MM.1S (cell line): ENCODE measurements at regions not wholly inside any gene's neighbourhood (a gene's known extent, or its start where the extent isn't known, plus 50 kb on each side); places are given as distances from the start of the nearest gene placed in this dataset.

Experiments used
- DNase-seq: peaks from one replicate; pipeline ENCODE4 v3.0.0-alpha.2; 2015
- H2AFZ ChIP-seq: fragments of 300-600 bp; sonication (generic); 2 replicates; pipeline ENCODE4 v1.6.0; 2016; ENCODE audit warnings: antibody characterized with exemption, low read length
- H3F3A ChIP-seq: fragments of 300-600 bp; sonication (generic); 2 replicates; pipeline ENCODE4 v1.6.1; 2016; ENCODE audit warnings: mild to moderate bottlenecking, antibody characterized with exemption, low read length, moderate library complexity, mixed read lengths; ENCODE audit not compliant: insufficient read depth
- H3K27ac ChIP-seq: fragments of 300-600 bp; sonication (generic); 2 replicates; pipeline ENCODE4 v1.5.1; 2016; ENCODE audit warnings: mild to moderate bottlenecking, low read length
- H3K27me3 ChIP-seq: fragments of 300-600 bp; sonication (generic); replicated peaks from 2 replicates; pipeline ENCODE4 v1.6.0; 2016; ENCODE audit warnings: low read length; ENCODE audit not compliant: insufficient read depth
- H3K36me3 ChIP-seq: fragments of 300-600 bp; sonication (generic); replicated peaks from 2 replicates; pipeline ENCODE4 v1.6.1; 2016; ENCODE audit warnings: mild to moderate bottlenecking, low read length, mixed read lengths; ENCODE audit not compliant: insufficient read depth
- H3K4me1 ChIP-seq: fragments of 300-600 bp; sonication (generic); 2 replicates; pipeline ENCODE4 v1.6.1; 2016; ENCODE audit warnings: low read length, mixed read lengths
- H3K4me2 ChIP-seq: fragments of 300-600 bp; sonication (generic); 2 replicates; pipeline ENCODE4 v1.6.0; 2016; ENCODE audit warnings: low read depth, low read length
- H3K4me3 ChIP-seq: fragments of 300-600 bp; sonication (generic); 2 replicates; pipeline ENCODE4 v1.5.1; 2016; ENCODE audit warnings: low read length, mixed read lengths
- H3K79me2 ChIP-seq: fragments of 300-600 bp; sonication (generic); 2 replicates; pipeline ENCODE4 v1.6.1; 2016; ENCODE audit warnings: mixed run types, low read length, mixed read lengths
- H3K9ac ChIP-seq: fragments of 300-600 bp; sonication (generic); 2 replicates; pipeline ENCODE4 v1.6.1; 2016; ENCODE audit warnings: low read length, mixed read lengths
- H3K9me2 ChIP-seq: fragments of 300-600 bp; sonication (generic); replicated peaks from 2 replicates; pipeline ENCODE4 v1.6.1; 2016; ENCODE audit warnings: mild to moderate bottlenecking, low read length, mixed read lengths; ENCODE audit not compliant: insufficient read depth
- H3K9me3 ChIP-seq: fragments of 300-600 bp; sonication (generic); replicated peaks from 2 replicates; pipeline ENCODE4 v1.6.1; 2016; ENCODE audit warnings: mild to moderate bottlenecking, low read length, mixed read lengths; ENCODE audit not compliant: insufficient read depth
- H4K20me1 ChIP-seq: fragments of 300-600 bp; sonication (generic); 2 replicates; pipeline ENCODE4 v1.6.1; 2016; ENCODE audit warnings: mild to moderate bottlenecking, low read length, moderate library complexity, mixed read lengths; ENCODE audit not compliant: insufficient read depth
- CTCF ChIP-seq: fragments of 300-600 bp; sonication (generic); IDR thresholded peaks from 2 replicates; pipeline ENCODE4 v1.5.1; 2016; ENCODE audit warnings: antibody characterized with exemption, low read length, mixed read lengths
- EZH2 ChIP-seq: fragments of 300-600 bp; sonication (generic); optimal IDR thresholded peaks from 2 replicates; pipeline ENCODE3; 2017; ENCODE audit warnings: low read depth, mild to moderate bottlenecking, antibody characterized with exemption, low read length, mixed read lengths
- EZH2phosphoT487 ChIP-seq: fragments of 300-600 bp; sonication (generic); IDR thresholded peaks from 2 replicates; pipeline ENCODE4 v1.6.1; 2018; ENCODE audit warnings: antibody characterized with exemption, low read length

DNA sequence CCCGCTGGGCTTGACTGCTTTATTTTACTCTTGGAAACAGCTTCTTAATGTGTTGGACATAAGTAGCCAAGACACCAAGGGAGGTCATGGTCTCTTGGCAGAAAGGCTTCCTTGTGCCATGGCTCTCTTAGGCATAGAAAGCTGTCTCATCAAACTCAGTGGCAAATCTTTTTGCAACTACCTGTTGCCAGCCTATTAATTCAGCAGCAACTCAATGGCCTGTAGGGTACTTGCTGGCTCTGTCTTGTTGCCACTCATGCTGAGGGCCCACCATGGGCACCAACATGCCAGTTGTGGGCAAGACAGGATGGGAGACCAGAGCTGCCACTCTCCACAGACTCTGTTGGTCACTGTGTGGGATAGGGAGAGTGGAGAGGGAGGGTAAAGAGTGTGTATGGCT, 1209.4 kb downstream of the UQCRFS1 start:
- no peak overlapping the region for H3K27ac ChIP-seq
- H3F3A ChIP-seq, result no peaks in the 10 kb centered on the region
- no peaks in the 10 kb centered on the region for H3K9me3 ChIP-seq

GRCh38 chr19:27997069-27997468, 1215.9 kb downstream of the UQCRFS1 start:
- no peak for DNase-seq
- Histone ChIP-seq H3K4me2 (no peak overlapping the region), H3K4me1 (no peaks in the 10 kb centered on the region), H3K27ac (no peak overlapping the region), H3K36me3 (no peaks in the 10 kb centered on the region), H4K20me1 (no peaks in the 10 kb centered on the region), H3F3A (no peaks in the 10 kb centered on the region), H3K4me3 (no peak overlapping the region), H3K27me3 (no peaks in the 10 kb centered on the region), H2AFZ (no peak overlapping the region), H3K9me3 (no peaks in the 10 kb centered on the region), H3K9me2 (no peaks in the 10 kb centered on the region), H3K9ac (no peak overlapping the region), H3K79me2 (no peaks in the 10 kb centered on the region)
- TF ChIP-seq EZH2, result no peak
- TF ChIP-seq CTCF, result no peak
- TF ChIP-seq EZH2phosphoT487, result no peak

More for the DNA sequence above, 1209.4 kb downstream of the UQCRFS1 start:
- Histone ChIP-seq H3K9me2 (no peaks in the 10 kb centered on the region), H4K20me1 (no peaks in the 10 kb centered on the region), H3K27me3 (no peaks in the 10 kb centered on the region), H3K4me2 (no peak overlapping the region), H3K4me3 (no peak overlapping the region), H2AFZ (no peak overlapping the region), H3K79me2 (no peaks in the 10 kb centered on the region), H3K36me3 (no peaks in the 10 kb centered on the region), H3K4me1 (no peaks in the 10 kb centered on the region), H3K9ac (no peak overlapping the region)
- TF ChIP-seq EZH2phosphoT487 (no peak), CTCF (no peak), EZH2 (no peak)
- DNase-seq, result no peak

DNA sequence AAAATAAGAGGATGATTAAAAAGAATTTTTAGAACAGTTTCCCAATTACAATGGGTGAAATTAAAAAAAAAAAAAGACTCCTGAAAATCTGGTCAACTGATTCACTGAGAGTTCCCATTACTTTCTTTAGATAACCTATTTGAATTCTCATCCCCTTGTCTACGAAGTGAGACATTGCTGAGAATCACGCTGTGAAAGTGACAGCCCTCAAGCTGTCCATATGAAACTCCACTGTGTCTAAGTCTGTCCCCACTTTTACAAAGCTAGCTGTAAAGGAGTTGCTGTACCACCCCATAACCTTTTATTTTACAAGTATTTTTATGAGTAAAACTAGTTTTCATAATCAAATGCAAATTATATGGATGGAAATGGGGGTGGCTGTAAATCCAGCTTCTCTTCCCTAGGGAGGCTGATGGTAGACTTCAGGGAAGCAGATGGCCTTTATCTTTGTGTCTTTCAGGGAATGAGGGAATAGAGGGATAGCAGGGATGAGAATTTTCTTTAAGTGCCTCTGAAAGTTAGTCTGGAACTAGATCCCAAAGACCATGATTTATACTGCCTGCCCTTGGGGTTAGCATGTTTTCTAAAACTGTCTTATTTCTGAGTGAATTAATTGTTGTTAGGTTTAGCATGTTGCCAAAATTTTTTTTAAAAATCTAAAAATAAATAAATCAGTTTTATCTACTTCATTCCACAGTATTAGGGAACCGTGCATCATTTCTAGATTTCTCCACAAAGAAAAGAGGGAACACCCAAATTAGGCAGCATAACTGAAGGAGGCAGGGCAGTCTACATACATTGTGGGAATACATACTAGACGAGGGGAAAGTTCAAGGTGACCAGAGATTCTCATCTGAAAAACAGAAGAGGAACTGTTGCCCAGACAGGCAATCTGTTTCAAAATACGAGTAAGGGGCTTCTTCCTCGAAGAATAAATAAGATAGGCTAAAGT, 1219.1 kb downstream of the UQCRFS1 start:
- Histone ChIP-seq H3K9me3 (no peaks in the 10 kb centered on the region), H3K4me3 (no peak overlapping the region), H3K27me3 (no peaks in the 10 kb centered on the region), H3K27ac (no peak overlapping the region), H3K4me2 (no peak overlapping the region), H3K79me2 (no peaks in the 10 kb centered on the region), H4K20me1 (no peaks in the 10 kb centered on the region), H2AFZ (no peak overlapping the region), H3F3A (no peaks in the 10 kb centered on the region), H3K9me2 (no peaks in the 10 kb centered on the region), H3K36me3 (no peaks in the 10 kb centered on the region), H3K4me1 (no peaks in the 10 kb centered on the region), H3K9ac (no peak overlapping the region)
- no peak for TF ChIP-seq EZH2
- TF ChIP-seq CTCF, result no peak
- no peak for TF ChIP-seq EZH2phosphoT487
- DNase-seq, result no peak
